GM12892 (cell line): ENCODE measurements at regions not wholly inside any gene's neighbourhood (a gene's known extent, or its start where the extent isn't known, plus 50 kb on each side); places are given as distances from the start of the nearest gene placed in this dataset.

ENCODE experiments used
- DNase-seq: peaks from one replicate; pipeline ENCODE4 v3.0.0; 2011; ENCODE audit not compliant: insufficient read length
- FAIRE-seq: peaks from 2 replicates; lab custom pipeline; 2011; peaks lifted over from hg19 to GRCh38; lab: Jason Lieb, UNC
- POLR2A ChIP-seq: IDR thresholded peaks from 2 replicates; pipeline ENCODE4 v1.6.1; 2011; ENCODE audit warnings: low read depth, low read length, control low read depth
- POLR2AphosphoS5 ChIP-seq: IDR thresholded peaks from 2 replicates; pipeline ENCODE4 v1.6.1; 2011; ENCODE audit warnings: low read depth, low read length, control low read depth
- TAF1 ChIP-seq: IDR thresholded peaks from 2 replicates; pipeline ENCODE4 v1.6.1; 2011; ENCODE audit warnings: low read depth, mild to moderate bottlenecking, control low read depth, low read length, borderline replicate concordance

DNA sequence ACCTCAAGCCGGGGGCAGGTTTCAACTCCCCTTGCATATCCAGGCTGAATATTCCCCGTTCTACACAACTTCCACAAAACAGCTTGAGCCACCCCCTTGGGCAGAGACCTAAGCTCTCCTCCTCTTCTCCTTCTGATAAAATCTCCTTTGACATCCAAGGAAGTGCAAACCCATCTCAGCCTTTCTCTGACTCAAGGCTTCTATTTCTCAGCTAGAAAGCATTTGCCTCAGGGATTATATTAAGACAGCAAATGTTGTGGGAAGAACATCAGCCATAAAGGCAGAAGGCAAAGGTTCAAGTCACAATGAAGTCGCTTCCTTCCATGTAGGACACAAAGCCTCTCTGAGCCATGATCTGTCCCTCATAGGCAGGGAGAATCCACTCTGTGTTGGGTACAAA, 386.6 kb upstream of the ARID1B start:
- DNase-seq, result no peak
- TF ChIP-seq POLR2A, result no peak
- no peak for TF ChIP-seq TAF1
- no peak for TF ChIP-seq POLR2AphosphoS5
- no peak for FAIRE-seq

DNA sequence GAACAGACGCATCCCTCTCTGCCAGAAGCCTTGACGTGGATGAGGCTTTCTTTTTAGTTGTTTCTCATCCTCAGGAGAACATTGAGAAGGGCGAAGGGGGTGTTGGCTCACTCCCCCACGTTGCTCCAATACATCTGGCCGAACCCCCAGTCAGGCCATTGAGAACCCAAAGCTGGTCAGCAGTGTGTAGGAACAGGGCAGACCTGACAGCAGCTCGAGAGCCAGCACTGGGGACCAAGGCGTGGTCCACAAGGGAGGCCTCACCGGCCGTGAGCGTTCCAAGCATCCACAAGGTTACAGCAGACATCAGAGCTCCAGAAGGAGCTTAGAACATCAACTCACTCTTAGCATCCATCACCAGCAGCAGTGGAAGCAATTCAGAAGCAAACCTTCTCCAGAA, 387.9 kb upstream of the ARID1B start:
- TF ChIP-seq POLR2AphosphoS5 (no peak), TAF1 (no peak), POLR2A (no peak)
- FAIRE-seq (no peak), DNase-seq (no peak)

DNA sequence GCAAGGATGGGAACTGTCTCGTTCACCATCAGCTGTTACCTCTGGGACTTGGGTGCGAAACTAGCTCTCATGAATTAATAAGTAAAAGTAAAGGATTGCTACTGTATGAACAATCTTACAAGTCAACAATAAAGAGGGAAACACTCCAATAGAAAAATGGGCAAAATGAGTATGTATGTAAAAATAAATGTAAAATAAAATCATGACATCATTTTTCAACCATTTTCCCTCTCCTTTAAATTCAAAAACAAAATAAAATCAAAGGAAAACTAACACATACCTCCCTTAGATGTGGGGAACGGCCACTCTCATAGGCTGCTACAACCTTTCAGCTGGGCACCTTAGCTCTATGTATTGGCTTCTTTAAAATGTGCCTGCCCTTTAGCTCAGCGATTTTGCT, 389.7 kb upstream of the ARID1B start:
- DNase-seq (no peak), FAIRE-seq (no peak)
- TF ChIP-seq POLR2A (no peak), TAF1 (no peak), POLR2AphosphoS5 (no peak)

DNA sequence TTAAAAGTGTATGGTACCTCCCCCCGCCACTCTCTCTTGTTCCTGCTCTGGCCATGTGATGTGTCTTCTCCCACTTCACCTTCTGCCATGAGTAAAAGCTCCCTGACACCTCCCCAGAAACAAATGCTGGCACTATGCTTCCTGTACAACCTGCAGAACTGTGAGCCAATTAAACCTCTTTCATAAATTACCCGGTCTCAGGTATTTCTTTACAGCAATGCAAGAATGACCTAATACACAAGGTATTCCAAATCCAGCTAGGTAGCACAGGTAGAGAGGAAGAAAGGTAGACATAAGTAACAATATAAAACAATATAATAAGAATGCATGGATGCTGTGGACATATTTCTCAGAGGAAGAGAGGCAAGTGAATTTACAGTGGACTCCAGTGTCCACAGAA, 394.1 kb upstream of the ARID1B start:
- FAIRE-seq (no peak), DNase-seq (no peak)
- TF ChIP-seq TAF1 (no peak), POLR2A (no peak), POLR2AphosphoS5 (no peak)

DNA sequence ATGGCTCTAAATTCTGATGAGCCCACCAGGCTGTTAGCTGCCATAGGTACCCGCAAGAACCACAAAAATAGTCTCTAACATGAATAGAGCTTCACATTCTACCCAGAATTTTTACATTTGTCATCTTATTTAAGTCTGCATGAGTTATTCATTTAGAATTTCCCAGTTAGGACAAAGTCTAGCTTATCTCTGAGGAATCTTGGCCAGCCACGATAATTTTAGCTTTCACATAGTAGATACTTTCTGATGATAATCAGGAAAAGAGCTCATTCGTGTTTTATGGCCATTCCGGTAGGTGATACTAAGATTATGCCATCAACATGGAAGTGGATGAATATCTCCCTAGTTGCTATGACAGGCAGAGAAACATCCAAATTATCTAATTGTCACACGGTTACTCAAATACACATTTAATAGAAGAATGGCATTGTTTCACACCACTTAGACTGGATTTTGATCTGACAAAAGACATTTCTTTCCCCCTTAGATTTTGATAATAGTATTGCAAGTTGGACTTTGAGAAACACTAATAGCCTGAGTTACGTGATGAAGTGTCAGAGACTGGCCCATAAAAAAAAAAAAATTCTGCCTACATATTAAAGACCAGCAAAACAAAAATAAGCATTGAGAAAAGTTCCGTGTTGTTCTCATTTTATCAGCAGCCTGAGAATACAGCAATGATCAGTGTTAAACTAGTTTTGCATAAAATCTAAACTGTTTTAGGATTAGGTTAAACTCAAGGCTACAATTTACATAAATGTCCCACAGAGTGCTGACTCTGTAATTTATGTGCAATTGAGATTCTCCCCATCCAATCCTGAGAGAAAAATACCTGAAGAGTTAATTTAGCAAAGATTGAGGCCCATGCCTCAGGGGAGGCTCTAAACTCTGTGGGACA, 397.5 kb upstream of the ARID1B start:
- FAIRE-seq, result no peak
- TF ChIP-seq POLR2AphosphoS5, result no peak
- TF ChIP-seq POLR2A, result no peak
- TF ChIP-seq TAF1, result no peak
- DNase-seq, result no peak

DNA sequence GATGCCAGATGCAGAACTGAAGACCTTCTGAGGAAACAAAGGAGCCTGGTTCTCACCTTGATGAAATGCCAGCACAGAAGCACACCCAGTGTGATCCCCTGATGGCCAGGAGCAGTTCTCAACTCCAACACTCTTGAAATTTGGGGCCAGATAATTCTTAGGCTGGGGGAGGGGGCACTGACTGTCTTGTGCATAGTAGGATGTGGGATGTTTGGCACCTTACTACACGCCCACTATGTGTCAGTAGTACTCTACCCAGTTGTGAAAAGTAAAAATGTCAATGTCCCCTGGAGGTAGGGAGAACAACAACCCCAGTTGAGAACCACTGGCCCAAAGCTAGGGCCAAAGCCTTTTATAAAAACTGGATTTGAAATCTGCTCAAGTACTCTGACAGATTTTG, 398.3 kb upstream of the ARID1B start:
- no peak for TF ChIP-seq POLR2A
- no peak for TF ChIP-seq TAF1
- no peak for TF ChIP-seq POLR2AphosphoS5
- FAIRE-seq (no peak), DNase-seq (no peak)

DNA sequence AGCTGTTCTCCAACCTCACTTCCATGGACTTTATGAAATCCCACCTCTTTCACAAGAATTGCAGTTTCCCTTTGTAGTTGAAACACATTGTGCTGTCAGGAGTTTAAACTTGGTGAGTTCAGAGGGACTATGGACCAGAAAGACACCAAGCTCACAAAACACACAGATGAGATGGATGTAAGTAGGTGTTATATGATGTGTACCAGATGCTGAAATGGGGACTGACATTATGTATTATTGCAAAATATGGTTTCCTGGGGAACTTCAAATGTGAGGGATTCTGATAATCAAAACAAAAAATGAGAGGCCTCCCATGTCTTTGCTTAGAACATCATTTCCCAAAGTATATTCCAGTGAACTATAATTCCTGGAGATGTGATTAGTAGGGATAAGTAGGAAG, 401.1 kb upstream of the ARID1B start:
- no peak for FAIRE-seq
- no peak for DNase-seq
- TF ChIP-seq POLR2AphosphoS5 (no peak), POLR2A (no peak), TAF1 (no peak)

DNA sequence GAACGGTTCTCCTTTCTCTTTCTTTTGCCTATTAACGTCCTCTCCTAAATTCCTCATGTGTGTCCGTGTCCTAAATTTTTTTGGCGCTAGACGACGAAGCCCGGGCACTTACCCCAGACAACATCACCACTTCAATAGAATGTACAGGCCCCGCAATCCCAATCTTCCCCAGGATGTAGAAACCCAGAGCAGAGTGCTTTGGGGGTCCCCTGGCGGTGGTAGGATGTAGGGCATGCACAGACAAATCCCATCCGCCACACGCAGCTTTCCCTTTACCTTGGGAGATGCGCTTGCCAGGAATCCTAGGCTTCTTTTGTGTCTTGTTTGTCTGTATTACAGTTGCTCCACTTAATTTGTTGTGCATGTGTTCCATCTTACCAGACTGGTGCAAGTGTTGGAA, 417.3 kb upstream of the ARID1B start:
- DNase-seq (no peak), FAIRE-seq (no peak)
- TF ChIP-seq POLR2AphosphoS5 (no peak), POLR2A (no peak), TAF1 (no peak)

DNA sequence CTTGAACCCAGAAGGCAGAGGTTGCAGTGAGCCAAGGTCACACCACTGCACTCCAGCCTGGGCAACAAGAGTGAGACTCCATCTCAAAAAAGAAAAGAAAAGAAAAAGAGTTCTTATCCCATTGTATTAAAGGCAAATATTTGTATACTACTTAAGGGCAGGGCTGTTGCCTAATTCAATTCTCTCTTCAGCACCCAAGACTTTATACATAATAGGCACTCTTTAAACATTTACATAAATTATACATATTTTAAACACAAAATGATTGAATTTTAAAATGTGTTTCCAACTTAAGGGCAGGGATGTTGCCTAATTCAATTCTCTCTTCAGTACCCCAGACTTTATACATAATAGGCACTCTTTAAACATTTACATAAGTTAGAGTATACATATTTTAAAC, 424.3 kb upstream of the ARID1B start:
- no peak for FAIRE-seq
- DNase-seq, result no peak

DNA sequence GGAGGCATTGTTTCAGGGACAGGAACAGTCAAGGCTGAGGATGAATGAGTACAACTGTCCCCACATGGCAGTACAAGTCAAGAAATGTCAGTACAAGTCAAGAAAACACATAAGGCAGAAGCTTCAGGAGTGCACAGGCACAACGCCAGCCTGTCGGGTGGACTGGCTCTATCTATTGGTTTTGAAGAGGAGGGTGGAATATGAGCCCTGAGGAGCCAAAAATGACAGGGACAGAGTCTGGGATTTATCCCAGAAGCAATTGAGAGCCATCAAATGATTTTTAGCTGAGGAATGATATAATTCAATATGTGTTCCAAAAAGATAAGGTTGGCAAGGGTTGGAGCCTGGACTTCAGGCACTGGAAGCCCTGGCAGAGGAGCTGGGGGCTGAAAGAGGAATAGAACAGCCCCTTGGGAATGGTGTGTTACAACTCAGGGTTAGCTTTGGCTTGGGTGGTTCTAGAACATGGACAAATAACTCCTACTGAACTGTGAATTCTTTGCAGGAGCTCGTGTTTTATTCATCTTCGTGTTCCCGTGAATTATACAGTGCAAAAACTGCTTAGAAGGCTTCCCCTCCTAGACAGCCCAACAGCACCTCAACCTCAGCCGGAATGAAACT, 425.7 kb upstream of the ARID1B start:
- no peak for DNase-seq

More for the DNA sequence above, 424.3 kb upstream of the ARID1B start:
- TF ChIP-seq POLR2A, result no peak
- TF ChIP-seq POLR2AphosphoS5, result no peak
- TF ChIP-seq TAF1, result no peak

DNA sequence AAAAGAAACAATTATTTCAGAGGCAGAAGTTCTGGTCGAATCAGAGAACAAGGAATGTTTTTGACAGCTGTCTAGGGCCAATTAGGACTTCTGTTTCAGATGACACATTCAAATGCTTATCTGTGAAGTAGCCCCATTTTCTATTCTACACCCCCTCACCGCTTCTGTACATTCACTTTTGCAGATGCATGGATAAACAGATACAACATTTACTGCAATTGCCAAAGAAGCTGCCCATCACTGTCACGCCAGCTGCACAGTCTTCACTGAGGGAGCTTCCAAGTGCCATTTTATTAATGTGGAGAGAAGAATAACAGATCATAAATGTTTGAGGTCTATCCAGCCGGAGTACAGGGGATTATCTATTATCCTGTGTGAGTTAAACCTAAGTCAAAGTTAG, 426.8 kb upstream of the ARID1B start:
- TF ChIP-seq POLR2A (no peak), TAF1 (no peak), POLR2AphosphoS5 (no peak)
- no peak for DNase-seq
- FAIRE-seq, result no peak

More for the DNA sequence above, 425.7 kb upstream of the ARID1B start:
- TF ChIP-seq POLR2AphosphoS5 (no peak), POLR2A (no peak), TAF1 (no peak)
- FAIRE-seq, result no peak
